HepG2 (cell line): ENCODE measurements at regions not wholly inside any gene's neighbourhood (a gene's known extent, or its start where the extent isn't known, plus 50 kb on each side); places are given as distances from the start of the nearest gene placed in this dataset.

Source experiments
- ATAC-seq: fragments of 200-7000 bp; cut with Tn5 transposase; 3 replicates; pipeline ENCODE4 v1.9.1; 2020; ENCODE audit warnings: mild to moderate bottlenecking, moderate library complexity
- BruUV-seq: library from RNA; stranded (reverse); fragments of 400-500 nt; replicated peaks from 2 replicates; lab custom pipeline; 2021; lab: Mats Ljungman, UMichigan
- CTCF ChIA-PET: fragments of 300-600 bp; formaldehyde crosslinking; extraction: SDS; loops from one replicate; lab custom pipeline; 2021; ENCODE audit warnings: low total read pairs, inconsistent platforms, low intra/inter-chr PET ratio; lab: Yijun Ruan, JAX
- POLR2A ChIA-PET: fragments of 350-600 bp; sonication (Branson Sonifier 250); formaldehyde crosslinking; loops from one replicate; lab custom pipeline; 2020; ENCODE audit warnings: antibody characterized with exemption, inconsistent platforms; lab: Yijun Ruan, JAX
- DNase-seq: peaks from one replicate; pipeline ENCODE4 v3.0.0-alpha.2; 2015; ENCODE audit warnings: low spot score
- FAIRE-seq: peaks from 3 replicates; lab custom pipeline; 2011; peaks lifted over from hg19 to GRCh38; lab: Jason Lieb, UNC
- H2AFZ ChIP-seq: one replicate; pipeline ENCODE4 v1.6.1; 2011; ENCODE audit warnings: low read length, inconsistent platforms
- H3K27ac ChIP-seq: fragments of 300-600 bp; 3 replicates; pipeline ENCODE4 v1.8.0; 2011; ENCODE audit warnings: mixed run types, mild to moderate bottlenecking, mixed read lengths, low read length, inconsistent platforms; ENCODE audit not compliant: insufficient read depth; ENCODE audit errors: extremely low read length
- H3K27me3 ChIP-seq, 2 experiments: fragments of 200-600 bp in 1 of 2; 2 replicates in 1 of 2; 3 replicates in 1 of 2; pipeline versions ENCODE4 v1.6.0 to v1.8.0; 2011; ENCODE audit warnings: low read length in 2 of 2, mild to moderate bottlenecking in 2 of 2, moderate library complexity in 2 of 2, inconsistent platforms in 1 of 2; ENCODE audit not compliant: insufficient read depth in 2 of 2, control insufficient read depth in 1 of 2
- H3K36me3 ChIP-seq, 2 experiments: fragments of 200-600 bp in 1 of 2; replicated peaks in 1 of 2; 2 replicates in 1 of 2; 3 replicates in 1 of 2; pipeline versions ENCODE4 v1.5.1 to v1.8.0; 2011; ENCODE audit warnings: low read length in 2 of 2, inconsistent platforms in 1 of 2; ENCODE audit not compliant: insufficient read depth in 2 of 2, control insufficient read depth in 1 of 2
- H3K4me1 ChIP-seq: 2 replicates; pipeline ENCODE4 v1.5.1; 2012; ENCODE audit warnings: low read length, inconsistent platforms; ENCODE audit not compliant: insufficient read depth
- H3K4me2 ChIP-seq: 2 replicates; pipeline ENCODE4 v1.6.0; 2011; ENCODE audit warnings: low read depth, low read length, inconsistent platforms
- H3K4me3 ChIP-seq, 3 experiments: fragments of 200-600 bp in 1 of 3; sonication (generic), shearing (Covaris generic) in 1 of 3; replicated peaks in 1 of 3; 2 replicates each; pipeline ENCODE4 v1.5.1; 2011 to 2016; ENCODE audit warnings: low read length in 3 of 3, inconsistent platforms in 2 of 3, low read depth in 2 of 3, mild to moderate bottlenecking in 2 of 3, control low read depth in 1 of 3, mixed read lengths in 1 of 3; ENCODE audit not compliant: insufficient read depth in 1 of 3
- H3K79me2 ChIP-seq: one replicate; pipeline ENCODE4 v1.6.1; 2011; ENCODE audit warnings: low read length, inconsistent platforms; ENCODE audit not compliant: insufficient read depth
- H3K9ac ChIP-seq: 2 replicates; pipeline ENCODE4 v1.6.0; 2011; ENCODE audit warnings: mild to moderate bottlenecking, low read depth, low read length, inconsistent platforms; ENCODE audit not compliant: insufficient read depth
- H3K9me3 ChIP-seq: 2 replicates; pipeline ENCODE4 v1.5.1; 2012; ENCODE audit warnings: mild to moderate bottlenecking, low read length
- H4K20me1 ChIP-seq: 2 replicates; pipeline ENCODE4 v1.6.0; 2011; ENCODE audit warnings: inconsistent platforms, mild to moderate bottlenecking, low read length, moderate library complexity; ENCODE audit not compliant: insufficient read depth
- ARID3A ChIP-seq: IDR thresholded peaks from 2 replicates; pipeline ENCODE4 v1.6.1; 2012; ENCODE audit warnings: low read depth, low read length, improper control_type of control experiment
- ATF7-NPFF ChIP-seq: sonication (generic); formaldehyde crosslinking; IDR thresholded peaks from 2 replicates; pipeline ENCODE4 v1.8.1; 2023; ENCODE audit warnings: mild to moderate bottlenecking, low read depth, missing genetic modification reagents, moderate library complexity
- CEBPB ChIP-seq: IDR thresholded peaks from 2 replicates; pipeline ENCODE4 v1.6.1; 2011; ENCODE audit warnings: low read depth, low read length, improper control_type of control experiment, borderline replicate concordance
- CENPBD1 ChIP-seq: sonication (generic); formaldehyde crosslinking; IDR thresholded peaks from 2 replicates; pipeline ENCODE4 v1.8.0; 2022; ENCODE audit warnings: missing genetic modification reagents, low read depth, mild to moderate bottlenecking, borderline replicate concordance
- FOXA3 ChIP-seq: IDR thresholded peaks from 2 replicates; pipeline ENCODE4 v1.6.1; 2016; ENCODE audit warnings: missing genetic modification reagents, missing compliant biosample characterization
- HIVEP1 ChIP-seq: sonication (generic); formaldehyde crosslinking; IDR thresholded peaks from 2 replicates; pipeline ENCODE4 v1.4.0; 2020; ENCODE audit warnings: mild to moderate bottlenecking, missing genetic modification reagents
- HMG20A ChIP-seq: IDR thresholded peaks from 2 replicates; pipeline ENCODE4 v1.6.1; 2016; ENCODE audit warnings: borderline replicate concordance
- KDM1A ChIP-seq: IDR thresholded peaks from 2 replicates; pipeline ENCODE4 v1.6.1; 2016; ENCODE audit warnings: missing compliant biosample characterization
- MYNN ChIP-seq: sonication (generic); formaldehyde crosslinking; IDR thresholded peaks from 2 replicates; pipeline ENCODE4 v1.4.0; 2020; ENCODE audit warnings: mild to moderate bottlenecking, low read depth, missing genetic modification reagents
- ZBTB25 ChIP-seq: IDR thresholded peaks from 2 replicates; pipeline ENCODE4 v1.6.1; 2018; ENCODE audit warnings: missing genetic modification reagents
- ZNF747 ChIP-seq: sonication (generic); formaldehyde crosslinking; IDR thresholded peaks from 2 replicates; pipeline ENCODE4 v1.8.1; 2023; ENCODE audit warnings: missing genetic modification reagents, mild to moderate bottlenecking, borderline replicate concordance
- ZNF784 ChIP-seq: sonication (generic); formaldehyde crosslinking; IDR thresholded peaks from 2 replicates; pipeline ENCODE4 v1.5.1; 2020; ENCODE audit warnings: missing genetic modification reagents, mild to moderate bottlenecking, borderline replicate concordance
- WGBS: methylation state at CpG from one replicate; pipeline ENCODE4 v1.1.6; 2017; ENCODE audit warnings: low lambda C conversion rate; 5-methylcytosine and 5-hydroxymethylcytosine counted together
- in situ Hi-C: cut with HindIII; loops from 2 replicates; pipeline ENCODE4 v1.10.0; 2017; ENCODE audit warnings: low pct_unique_long_range_greater_than_20kb; ENCODE audit not compliant: extremely low pct_ligation_motif_present
- intact Hi-C: fragments of 100-400 bp; cut with micrococcal nuclease; formaldehyde crosslinking; loops from one replicate; pipeline ENCODE4 v1.10.0; 2022; ENCODE audit not compliant: unreplicated experiment

- Histone ChIP-seq H3K9me3 (no peaks in the 10 kb centered on the region), H3K27ac (no peak overlapping the region), H3K9ac (no peak overlapping the region), H3K4me3 (no peak overlapping the region), H3K27me3 (no peaks in the 10 kb centered on the region), H3K36me3 (no peaks in the 10 kb centered on the region), H4K20me1 (no peaks in the 10 kb centered on the region; the same call in 1 of the 2 replicates), H3K4me1 (no peaks in the 10 kb centered on the region), H3K79me2 (no peaks in the 10 kb centered on the region), H3K4me2 (no peak overlapping the region), H2AFZ (no peak overlapping the region)
- ATAC-seq (peak; percentile 42; the same call in 1 of the 3 replicates), DNase-seq (no peak), FAIRE-seq (peak; percentile 23)
- in situ Hi-C loops: no loop called here
- 3% methylated on average over 3 of the region's 3 CpGs for WGBS
- TF ChIP-seq HMG20A (CRISPR knock-in tag) (peak; percentile 19; the same call in 1 of the 2 replicates), ZBTB25 (no peak), ZNF747 (CRISPR knock-in tag) (no peak), CEBPB (peak; percentile 32; the same call in 1 of the 2 replicates), KDM1A (CRISPR knock-in tag) (no peak), ATF7-NPFF (no peak), MYNN (CRISPR knock-in tag) (no peak), ARID3A (0 out of 2 replicates have a peak, but pooled peaks have one; percentile 16), FOXA3 (CRISPR knock-in tag) (0 out of 2 replicates have a peak, but pooled peaks have one; percentile 21), CENPBD1 (CRISPR knock-in tag) (no peak), ZNF784 (CRISPR knock-in tag) (no peak), HIVEP1 (CRISPR knock-in tag) (no peak)
- intact Hi-C loops: no loop called here
- CTCF ChIA-PET: no interaction called here
- POLR2A ChIA-PET: no interaction called here
- no TSS peak for BruUV-seq
Observed at GRCh38 chr6:139973669-139974344, 599.4 kb upstream of the CITED2 start.
